ENCODE measurements at regions not wholly inside any gene's neighbourhood (a gene's known extent, or its start where the extent isn't known, plus 50 kb on each side); places are given as distances from the start of the nearest gene placed in this dataset.
A peak's percentile ranks its signal among the peaks of the same experiment; 100 is the strongest.

GRCh38 chr5:13640270-13640669, 304.2 kb downstream of the DNAH5 start:
- no peak for TF ChIP-seq CTCF (IDR thresholded peaks at IDR 0.05)
- H3K9me3 Mint-ChIP-seq, result no peaks in the 10 kb centered on the region
- H3K4me1 Mint-ChIP-seq (ENCODE audit: low read depth), result no peaks in the 10 kb centered on the region
- H3K36me3 Mint-ChIP-seq (ENCODE audit: low read depth), result no peaks in the 10 kb centered on the region
- H3K27me3 Mint-ChIP-seq (ENCODE audit: insufficient read depth), result peaks cover 4% of the 10 kb centered on the region
- no peak overlapping the region for H3K4me3 Mint-ChIP-seq
- no peak for DNase-seq
- no peak overlapping the region for H3K27ac Mint-ChIP-seq

- Mint-ChIP-seq H3K36me3 (ENCODE audit: low read depth) (peaks cover 6% of the 10 kb centered on the region; the same call in 1 of the 2 replicates), H3K9me3 (no peaks in the 10 kb centered on the region; the same call in 1 of the 2 replicates), H3K4me3 (peak overlapping the region; percentile 24; the same call in 1 of the 2 replicates), H3K27ac (peak overlapping the region; percentile 38), H3K27me3 (ENCODE audit: insufficient read depth) (no peaks in the 10 kb centered on the region), H3K4me1 (ENCODE audit: low read depth) (peaks cover 29% of the 10 kb centered on the region)
- peak; percentile 61 for DNase-seq
- no peak for TF ChIP-seq CTCF (IDR thresholded peaks at IDR 0.05)
Observed at GRCh38 chr5:13632676-13633075, 311.8 kb downstream of the DNAH5 start.

- TF ChIP-seq CTCF (IDR thresholded peaks at IDR 0.05), result no peak
- H3K9me3 Mint-ChIP-seq, result no peaks in the 10 kb centered on the region; the same call in 1 of the 2 replicates
- H3K4me1 Mint-ChIP-seq (ENCODE audit: low read depth), result peaks cover 45% of the 10 kb centered on the region
- no peak overlapping the region for H3K27ac Mint-ChIP-seq
- no peak overlapping the region for H3K4me3 Mint-ChIP-seq
- H3K36me3 Mint-ChIP-seq (ENCODE audit: low read depth), result peaks cover 6% of the 10 kb centered on the region; the same call in 1 of the 2 replicates
- no peak for DNase-seq
- H3K27me3 Mint-ChIP-seq (ENCODE audit: insufficient read depth), result no peaks in the 10 kb centered on the region
Observed at GRCh38 chr5:13629218-13629617, 315.3 kb downstream of the DNAH5 start.

GRCh38 chr5:13627673-13628454, 316.6 kb downstream of the DNAH5 start:
- Mint-ChIP-seq H3K36me3 (ENCODE audit: low read depth) (peaks cover 6% of the 10 kb centered on the region; the same call in 1 of the 2 replicates), H3K4me3 (no peak overlapping the region), H3K9me3 (no peaks in the 10 kb centered on the region; the same call in 1 of the 2 replicates), H3K27me3 (ENCODE audit: insufficient read depth) (no peaks in the 10 kb centered on the region), H3K4me1 (ENCODE audit: low read depth) (peaks cover 40% of the 10 kb centered on the region), H3K27ac (no peak overlapping the region)
- DNase-seq, result no peak
- no peak for TF ChIP-seq CTCF (IDR thresholded peaks at IDR 0.05)

- no peak for TF ChIP-seq CTCF (IDR thresholded peaks at IDR 0.05)
- no peaks in the 10 kb centered on the region for H3K27me3 Mint-ChIP-seq (ENCODE audit: insufficient read depth)
- no peaks in the 10 kb centered on the region; the same call in 1 of the 2 replicates for H3K9me3 Mint-ChIP-seq
- H3K4me1 Mint-ChIP-seq (ENCODE audit: low read depth), result peaks cover 30% of the 10 kb centered on the region
- DNase-seq, result peak; percentile 17
- peaks cover 6% of the 10 kb centered on the region; the same call in 1 of the 2 replicates for H3K36me3 Mint-ChIP-seq (ENCODE audit: low read depth)
- H3K4me3 Mint-ChIP-seq, result no peak overlapping the region
- no peak overlapping the region for H3K27ac Mint-ChIP-seq
Observed at GRCh38 chr5:13625616-13626198, 318.8 kb downstream of the DNAH5 start.
